Chondrocyte (in vitro differentiated cells): ENCODE measurements at regions not wholly inside any gene's neighbourhood (a gene's known extent, or its start where the extent isn't known, plus 50 kb on each side); places are given as distances from the start of the nearest gene placed in this dataset.
"Not testable (repeated sequence)": the region's sequence is repeated elsewhere in the genome, so short reads cannot be mapped to it uniquely, and the experiment has no call there.

ENCODE experiments used
- DNase-seq: peaks from one replicate; pipeline ENCODE4 v3.0.0; 2021; ENCODE audit warnings: mixed read lengths, low spot score
- H3K27ac Mint-ChIP-seq: one replicate; pipeline ENCODE4 v1.8.0; 2021; ENCODE audit warnings: mild to moderate bottlenecking, moderate library complexity, mixed read lengths; ENCODE audit not compliant: unreplicated experiment
- H3K27me3 Mint-ChIP-seq: 2 replicates; pipeline ENCODE4 v1.8.0; 2021; ENCODE audit warnings: low read depth, mixed read lengths
- H3K36me3 Mint-ChIP-seq: 2 replicates; pipeline ENCODE4 v1.8.0; 2021; ENCODE audit warnings: low read depth, mixed read lengths
- H3K4me1 Mint-ChIP-seq: 2 replicates; pipeline ENCODE4 v1.8.0; 2021; ENCODE audit warnings: low read depth, mild to moderate bottlenecking, mixed read lengths
- H3K4me3 Mint-ChIP-seq: one replicate; pipeline ENCODE4 v1.8.0; 2021; ENCODE audit warnings: mild to moderate bottlenecking, moderate library complexity, mixed read lengths; ENCODE audit not compliant: unreplicated experiment
- H3K9me3 Mint-ChIP-seq: 2 replicates; pipeline ENCODE4 v1.8.0; 2021; ENCODE audit warnings: low read depth, mixed read lengths
- TF ChIP-seq, protein P1 (sequence below): fragments of 200-600 bp; sonication (generic); IDR thresholded peaks from 2 replicates; pipeline ENCODE4 v1.5.0; 2021; ENCODE audit warnings: antibody characterized with exemption, mild to moderate bottlenecking, moderate library complexity

GRCh38 chr2:87439617-87440204 lies 308.2 kb upstream of the PLGLB2 start:
- H3K27me3 Mint-ChIP-seq, H3K4me3 Mint-ChIP-seq, DNase-seq, H3K27ac Mint-ChIP-seq, H3K9me3 Mint-ChIP-seq, H3K36me3 Mint-ChIP-seq, H3K4me1 Mint-ChIP-seq: not testable (repeated sequence)
- TF ChIP-seq, protein P1, sequence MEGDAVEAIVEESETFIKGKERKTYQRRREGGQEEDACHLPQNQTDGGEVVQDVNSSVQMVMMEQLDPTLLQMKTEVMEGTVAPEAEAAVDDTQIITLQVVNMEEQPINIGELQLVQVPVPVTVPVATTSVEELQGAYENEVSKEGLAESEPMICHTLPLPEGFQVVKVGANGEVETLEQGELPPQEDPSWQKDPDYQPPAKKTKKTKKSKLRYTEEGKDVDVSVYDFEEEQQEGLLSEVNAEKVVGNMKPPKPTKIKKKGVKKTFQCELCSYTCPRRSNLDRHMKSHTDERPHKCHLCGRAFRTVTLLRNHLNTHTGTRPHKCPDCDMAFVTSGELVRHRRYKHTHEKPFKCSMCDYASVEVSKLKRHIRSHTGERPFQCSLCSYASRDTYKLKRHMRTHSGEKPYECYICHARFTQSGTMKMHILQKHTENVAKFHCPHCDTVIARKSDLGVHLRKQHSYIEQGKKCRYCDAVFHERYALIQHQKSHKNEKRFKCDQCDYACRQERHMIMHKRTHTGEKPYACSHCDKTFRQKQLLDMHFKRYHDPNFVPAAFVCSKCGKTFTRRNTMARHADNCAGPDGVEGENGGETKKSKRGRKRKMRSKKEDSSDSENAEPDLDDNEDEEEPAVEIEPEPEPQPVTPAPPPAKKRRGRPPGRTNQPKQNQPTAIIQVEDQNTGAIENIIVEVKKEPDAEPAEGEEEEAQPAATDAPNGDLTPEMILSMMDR = peak; percentile 13

- not testable (repeated sequence) for H3K27ac Mint-ChIP-seq, H3K27me3 Mint-ChIP-seq
Observed at GRCh38 chr2:87440650-87441049, 307.2 kb upstream of the PLGLB2 start.

GRCh38 chr2:87441375-87441774 lies 306.5 kb upstream of the PLGLB2 start:
- H3K4me3 Mint-ChIP-seq, DNase-seq, H3K27ac Mint-ChIP-seq, H3K36me3 Mint-ChIP-seq, H3K9me3 Mint-ChIP-seq, H3K27me3 Mint-ChIP-seq: not testable (repeated sequence)
- H3K4me1 Mint-ChIP-seq = peaks cover 17% of the 10 kb centered on the region

More at GRCh38 chr2:87440650-87441049, 307.2 kb upstream of the PLGLB2 start:
- DNase-seq, H3K4me3 Mint-ChIP-seq, H3K9me3 Mint-ChIP-seq, H3K36me3 Mint-ChIP-seq: not testable (repeated sequence)
- H3K4me1 Mint-ChIP-seq = peaks cover 14% of the 10 kb centered on the region

DNA sequence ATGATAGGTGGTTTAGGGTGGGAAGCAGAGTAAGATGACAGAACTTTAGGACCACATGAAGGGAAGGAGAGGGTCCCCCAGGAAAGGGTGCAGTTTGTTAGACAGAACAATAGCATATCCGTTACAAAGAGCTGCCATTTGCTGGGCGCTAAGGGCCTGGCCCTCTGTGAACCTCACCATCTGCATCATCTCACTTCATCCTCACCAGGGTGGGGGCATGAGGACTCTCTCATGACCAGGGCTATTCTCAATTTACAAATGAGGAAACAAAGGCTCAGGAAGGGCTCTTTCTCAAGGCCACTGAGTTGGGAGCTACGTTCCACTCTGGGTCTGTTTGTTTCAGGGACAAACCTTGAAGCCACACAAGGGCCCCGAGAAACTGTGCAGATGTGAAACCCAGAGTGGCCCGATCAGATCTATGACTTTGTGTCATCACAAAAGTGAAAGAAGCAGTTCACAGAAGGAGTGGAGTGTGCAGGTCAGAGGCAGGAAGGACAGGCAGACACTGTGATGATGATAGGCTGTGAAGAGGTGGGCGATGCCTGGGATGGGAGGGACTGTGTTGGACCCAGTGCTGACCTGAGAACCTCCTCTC lies 304.8 kb upstream of the PLGLB2 start:
- H3K9me3 Mint-ChIP-seq, DNase-seq, H3K27ac Mint-ChIP-seq, H3K27me3 Mint-ChIP-seq, H3K36me3 Mint-ChIP-seq, H3K4me3 Mint-ChIP-seq: not testable (repeated sequence)
- H3K4me1 Mint-ChIP-seq = peaks cover 13% of the 10 kb centered on the region

GRCh38 chr2:87444951-87445350 lies 302.9 kb upstream of the PLGLB2 start:
- not testable (repeated sequence) for H3K9me3 Mint-ChIP-seq, H3K27me3 Mint-ChIP-seq, H3K4me3 Mint-ChIP-seq, H3K36me3 Mint-ChIP-seq, DNase-seq, H3K27ac Mint-ChIP-seq
- peaks cover 16% of the 10 kb centered on the region for H3K4me1 Mint-ChIP-seq

DNA sequence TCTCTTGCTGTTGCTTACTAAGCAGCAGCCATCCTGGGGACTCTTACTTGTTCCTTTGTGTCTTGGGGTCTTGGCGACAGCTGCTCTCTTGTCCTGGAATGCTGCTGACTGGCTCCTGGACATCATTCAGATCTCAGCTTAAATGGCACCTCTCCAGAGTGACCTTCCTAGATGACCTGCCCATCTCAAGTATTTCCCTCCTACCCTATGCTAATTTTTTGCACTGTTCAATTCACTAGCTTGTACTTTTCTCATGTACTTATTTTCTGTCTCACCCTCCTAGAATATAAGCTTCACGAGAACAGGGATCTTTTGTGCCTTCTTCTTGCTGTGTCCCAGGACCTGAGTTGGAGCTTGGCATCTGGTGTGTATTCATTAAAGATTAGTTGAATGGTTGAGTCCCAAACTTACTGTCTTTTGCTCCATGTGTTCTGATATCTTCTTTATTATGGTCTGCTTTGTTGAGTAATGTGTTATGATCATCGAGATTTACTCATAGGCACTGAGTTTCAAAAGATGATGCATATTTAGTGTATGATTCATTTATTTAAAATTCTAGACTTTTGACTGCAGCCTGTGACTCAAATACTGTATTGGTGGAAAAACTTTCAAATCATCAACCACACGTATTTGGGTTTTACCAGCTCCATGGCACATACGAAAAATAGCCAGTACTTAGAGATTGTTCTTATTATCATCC lies 302.1 kb upstream of the PLGLB2 start:
- not testable (repeated sequence) for DNase-seq, H3K9me3 Mint-ChIP-seq, H3K36me3 Mint-ChIP-seq, H3K27me3 Mint-ChIP-seq, H3K4me3 Mint-ChIP-seq
- peaks cover 16% of the 10 kb centered on the region for H3K4me1 Mint-ChIP-seq
- H3K27ac Mint-ChIP-seq = peak overlapping the region; percentile 93

GRCh38 chr2:87446313-87446696 lies 301.6 kb upstream of the PLGLB2 start:
- not testable (repeated sequence) for DNase-seq, H3K4me3 Mint-ChIP-seq, H3K36me3 Mint-ChIP-seq, H3K9me3 Mint-ChIP-seq, H3K27me3 Mint-ChIP-seq, H3K27ac Mint-ChIP-seq
- H3K4me1 Mint-ChIP-seq = peaks cover 16% of the 10 kb centered on the region

- not testable (repeated sequence) for DNase-seq, H3K4me3 Mint-ChIP-seq, H3K36me3 Mint-ChIP-seq, H3K9me3 Mint-ChIP-seq, H3K27me3 Mint-ChIP-seq, H3K27ac Mint-ChIP-seq
- H3K4me1 Mint-ChIP-seq = peaks cover 32% of the 10 kb centered on the region
Observed at GRCh38 chr2:87449462-87449980, 298.4 kb upstream of the PLGLB2 start.

GRCh38 chr2:87452193-87452592 lies 295.7 kb upstream of the PLGLB2 start:
- H3K4me1 Mint-ChIP-seq = peaks cover 21% of the 10 kb centered on the region
- peak overlapping the region; percentile 91 for H3K27ac Mint-ChIP-seq
- H3K4me3 Mint-ChIP-seq, DNase-seq, H3K27me3 Mint-ChIP-seq, H3K36me3 Mint-ChIP-seq, H3K9me3 Mint-ChIP-seq: not testable (repeated sequence)

DNA sequence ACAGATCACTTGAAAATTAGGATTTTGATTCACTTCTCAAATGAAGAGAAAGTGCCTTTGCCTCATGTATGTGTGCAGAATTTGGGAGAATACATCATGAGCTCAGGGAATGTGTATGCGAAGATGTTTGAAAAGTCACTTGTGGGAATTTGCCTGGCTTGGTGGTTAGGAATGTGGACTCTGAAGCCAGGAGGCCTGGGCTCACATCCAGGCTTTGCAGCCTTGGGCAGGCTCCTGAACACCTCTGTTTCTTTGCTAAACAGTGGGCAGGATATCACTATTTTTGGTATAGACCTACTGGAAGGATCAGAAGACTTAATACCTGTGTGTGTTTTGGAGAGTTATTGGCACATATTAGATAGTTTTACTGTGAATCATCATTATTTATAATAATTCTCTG lies 295.0 kb upstream of the PLGLB2 start:
- not testable (repeated sequence) for H3K27me3 Mint-ChIP-seq, H3K36me3 Mint-ChIP-seq, DNase-seq, H3K9me3 Mint-ChIP-seq
- H3K27ac Mint-ChIP-seq = peak overlapping the region; percentile 91
- H3K4me1 Mint-ChIP-seq = peaks cover 21% of the 10 kb centered on the region
- peak overlapping the region; percentile 41 for H3K4me3 Mint-ChIP-seq

DNA sequence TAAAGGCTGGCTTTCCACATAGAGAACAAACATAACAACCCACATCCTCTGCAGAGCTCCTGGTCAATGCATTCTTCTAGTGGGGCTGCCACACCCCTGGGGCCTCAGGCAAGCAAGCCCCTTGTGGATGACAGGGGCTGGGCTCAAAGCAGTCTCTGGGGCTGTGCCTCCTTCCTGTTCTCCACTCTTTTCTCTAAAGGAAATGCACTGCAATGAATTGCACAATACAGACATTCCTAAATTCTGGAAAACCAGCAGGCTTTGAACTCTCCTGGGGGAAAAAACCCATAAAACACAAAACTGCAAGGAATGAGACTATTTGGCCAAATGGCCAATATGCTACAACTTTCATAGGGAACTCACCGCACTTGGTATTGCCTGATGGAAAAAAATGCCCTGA lies 293.9 kb upstream of the PLGLB2 start:
- Mint-ChIP-seq H3K27ac (peak overlapping the region; percentile 85), H3K4me1 (peaks cover 29% of the 10 kb centered on the region)
- not testable (repeated sequence) for DNase-seq

GRCh38 chr2:87454421-87454820 lies 293.5 kb upstream of the PLGLB2 start:
- not testable (repeated sequence) for DNase-seq, H3K9me3 Mint-ChIP-seq, H3K4me3 Mint-ChIP-seq, H3K36me3 Mint-ChIP-seq, H3K27me3 Mint-ChIP-seq
- peak overlapping the region; percentile 85 for H3K27ac Mint-ChIP-seq
- H3K4me1 Mint-ChIP-seq = peaks cover 30% of the 10 kb centered on the region

More for the DNA sequence above, 293.9 kb upstream of the PLGLB2 start:
- H3K27me3 Mint-ChIP-seq, H3K9me3 Mint-ChIP-seq, H3K36me3 Mint-ChIP-seq, H3K4me3 Mint-ChIP-seq: not testable (repeated sequence)
